Endodermal cell (in vitro differentiated cells): ENCODE measurements at regions not wholly inside any gene's neighbourhood (a gene's known extent, or its start where the extent isn't known, plus 50 kb on each side); places are given as distances from the start of the nearest gene placed in this dataset.

Source experiments
- DNase-seq: peaks from one replicate; pipeline ENCODE4 v3.0.0-alpha.2; 2017
- H3K27ac ChIP-seq: 2 replicates; pipeline ENCODE4 v1.5.1; 2013; ENCODE audit warnings: mild to moderate bottlenecking, low read depth, low read length, moderate library complexity
- H3K27me3 ChIP-seq: 2 replicates; pipeline ENCODE4 v1.6.1; 2013; ENCODE audit warnings: mild to moderate bottlenecking, low read length, moderate library complexity; ENCODE audit not compliant: insufficient read depth, control insufficient read depth, poor library complexity, severe bottlenecking
- H3K36me3 ChIP-seq: 2 replicates; pipeline ENCODE4 v1.7.0; 2013; ENCODE audit warnings: mild to moderate bottlenecking, low read length, moderate library complexity; ENCODE audit not compliant: control insufficient read depth, insufficient read depth
- H3K4me1 ChIP-seq: one replicate; pipeline ENCODE4 v1.7.0; 2013; ENCODE audit warnings: low read length; ENCODE audit not compliant: control insufficient read depth, insufficient read depth
- H3K4me3 ChIP-seq: 2 replicates; pipeline ENCODE4 v1.5.1; 2013; ENCODE audit warnings: mild to moderate bottlenecking, low read length, moderate library complexity
- H3K9ac ChIP-seq: 2 replicates; pipeline ENCODE4 v1.6.1; 2013; ENCODE audit warnings: mild to moderate bottlenecking, low read length, moderate library complexity; ENCODE audit not compliant: poor library complexity, severe bottlenecking; ENCODE audit errors: extremely low read depth
- H3K9me3 ChIP-seq: 2 replicates; pipeline ENCODE4 v1.6.1; 2013; ENCODE audit warnings: mild to moderate bottlenecking, low read length, moderate library complexity; ENCODE audit not compliant: control insufficient read depth
- H3K27ac Mint-ChIP-seq: 2 replicates; pipeline ENCODE4 v1.8.0; 2020; ENCODE audit warnings: mixed read lengths
- H3K27me3 Mint-ChIP-seq: 2 replicates; pipeline ENCODE4 v1.8.0; 2021; ENCODE audit warnings: mild to moderate bottlenecking, mixed read lengths; ENCODE audit not compliant: insufficient read depth
- H3K36me3 Mint-ChIP-seq: 2 replicates; pipeline ENCODE4 v1.8.0; 2020; ENCODE audit warnings: low read depth, mixed read lengths
- H3K4me1 Mint-ChIP-seq: 2 replicates; pipeline ENCODE4 v1.8.0; 2020; ENCODE audit warnings: mixed read lengths
- H3K4me3 Mint-ChIP-seq: 2 replicates; pipeline ENCODE4 v1.8.0; 2020; ENCODE audit warnings: mild to moderate bottlenecking, moderate library complexity, mixed read lengths
- H3K9me3 Mint-ChIP-seq: 2 replicates; pipeline ENCODE4 v1.8.0; 2020; ENCODE audit warnings: mild to moderate bottlenecking, mixed read lengths
- WGBS, 2 experiments: methylation state at CpG; one replicate each; pipeline versions ENCODE4 v1.1.5 to v1.1.7; 2013; ENCODE audit warnings: missing lambda C conversion rate in 2 of 2, mixed read lengths in 1 of 2; ENCODE audit not compliant: insufficient coverage in 1 of 2, insufficient read length in 1 of 2; 5-methylcytosine and 5-hydroxymethylcytosine counted together
- TF ChIP-seq, protein P1 (sequence below): fragments of 200-600 bp; sonication (generic); conservative IDR thresholded peaks from 2 replicates; pipeline ENCODE4 v1.5.0; 2021; ENCODE audit warnings: antibody characterized with exemption, mild to moderate bottlenecking

DNA sequence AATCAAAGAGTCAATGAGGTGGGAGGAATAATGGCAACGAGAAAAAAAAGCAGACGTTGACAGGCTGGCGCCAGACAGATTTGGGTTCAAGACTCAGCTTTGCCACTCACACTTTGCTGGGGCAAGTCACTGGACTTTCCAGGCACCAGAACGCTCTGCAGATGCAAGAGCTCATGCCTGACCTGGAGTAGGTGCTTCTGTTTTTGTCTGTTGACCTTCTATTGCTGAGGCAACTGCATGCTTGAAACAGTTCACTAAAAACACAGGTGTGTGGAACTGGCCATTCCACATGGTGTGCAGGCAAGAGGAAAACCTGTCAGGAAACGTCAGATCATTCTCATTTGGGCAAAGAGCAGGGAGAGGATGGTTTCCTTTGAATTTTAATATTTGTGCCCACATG lies 161.2 kb upstream of the SMIM23 start:
- peaks cover 39% of the 10 kb centered on the region for H3K27me3 Mint-ChIP-seq
- H3K36me3 Mint-ChIP-seq = no peaks in the 10 kb centered on the region
- H3K4me3 ChIP-seq = no peak overlapping the region
- no peaks in the 10 kb centered on the region for H3K9me3 ChIP-seq
- peak; percentile 55 for DNase-seq
- H3K9ac ChIP-seq = no peak overlapping the region
- no peaks in the 10 kb centered on the region for H3K36me3 ChIP-seq
- 66 to 69% methylated on average over 5 of the region's 5 CpGs for WGBS, 2 experiments
- H3K4me1 ChIP-seq = peaks cover 8% of the 10 kb centered on the region
- H3K4me1 Mint-ChIP-seq = peaks cover 26% of the 10 kb centered on the region
- peaks cover 5% of the 10 kb centered on the region for H3K9me3 Mint-ChIP-seq
- TF ChIP-seq, protein P1, sequence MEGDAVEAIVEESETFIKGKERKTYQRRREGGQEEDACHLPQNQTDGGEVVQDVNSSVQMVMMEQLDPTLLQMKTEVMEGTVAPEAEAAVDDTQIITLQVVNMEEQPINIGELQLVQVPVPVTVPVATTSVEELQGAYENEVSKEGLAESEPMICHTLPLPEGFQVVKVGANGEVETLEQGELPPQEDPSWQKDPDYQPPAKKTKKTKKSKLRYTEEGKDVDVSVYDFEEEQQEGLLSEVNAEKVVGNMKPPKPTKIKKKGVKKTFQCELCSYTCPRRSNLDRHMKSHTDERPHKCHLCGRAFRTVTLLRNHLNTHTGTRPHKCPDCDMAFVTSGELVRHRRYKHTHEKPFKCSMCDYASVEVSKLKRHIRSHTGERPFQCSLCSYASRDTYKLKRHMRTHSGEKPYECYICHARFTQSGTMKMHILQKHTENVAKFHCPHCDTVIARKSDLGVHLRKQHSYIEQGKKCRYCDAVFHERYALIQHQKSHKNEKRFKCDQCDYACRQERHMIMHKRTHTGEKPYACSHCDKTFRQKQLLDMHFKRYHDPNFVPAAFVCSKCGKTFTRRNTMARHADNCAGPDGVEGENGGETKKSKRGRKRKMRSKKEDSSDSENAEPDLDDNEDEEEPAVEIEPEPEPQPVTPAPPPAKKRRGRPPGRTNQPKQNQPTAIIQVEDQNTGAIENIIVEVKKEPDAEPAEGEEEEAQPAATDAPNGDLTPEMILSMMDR = no peak
- no peak overlapping the region for H3K27ac ChIP-seq
- peak overlapping the region; percentile 12 for H3K4me3 Mint-ChIP-seq
- H3K27me3 ChIP-seq = no peaks in the 10 kb centered on the region
- peak overlapping the region; percentile 89 for H3K27ac Mint-ChIP-seq

DNA sequence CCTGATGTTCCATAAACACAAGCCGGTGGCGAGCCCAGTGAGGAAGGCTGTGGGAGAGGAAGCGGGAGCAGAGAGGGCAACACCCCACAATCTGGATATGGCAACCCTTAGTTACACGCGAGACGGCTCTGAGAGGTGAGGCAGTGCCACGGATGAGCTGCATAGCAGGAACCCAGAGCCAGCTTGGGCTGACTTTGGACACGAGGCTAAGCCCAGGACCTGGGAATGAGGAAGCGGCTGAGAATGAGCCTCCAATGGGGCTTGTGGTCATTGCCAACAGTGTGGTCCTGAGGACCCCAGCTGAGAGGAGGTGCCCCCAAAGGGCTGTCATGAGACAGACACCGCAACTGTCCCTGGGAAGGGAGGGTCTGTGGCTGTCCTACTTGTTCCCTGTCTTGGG lies 160.0 kb upstream of the SMIM23 start:
- peaks cover 5% of the 10 kb centered on the region for H3K9me3 Mint-ChIP-seq

DNA sequence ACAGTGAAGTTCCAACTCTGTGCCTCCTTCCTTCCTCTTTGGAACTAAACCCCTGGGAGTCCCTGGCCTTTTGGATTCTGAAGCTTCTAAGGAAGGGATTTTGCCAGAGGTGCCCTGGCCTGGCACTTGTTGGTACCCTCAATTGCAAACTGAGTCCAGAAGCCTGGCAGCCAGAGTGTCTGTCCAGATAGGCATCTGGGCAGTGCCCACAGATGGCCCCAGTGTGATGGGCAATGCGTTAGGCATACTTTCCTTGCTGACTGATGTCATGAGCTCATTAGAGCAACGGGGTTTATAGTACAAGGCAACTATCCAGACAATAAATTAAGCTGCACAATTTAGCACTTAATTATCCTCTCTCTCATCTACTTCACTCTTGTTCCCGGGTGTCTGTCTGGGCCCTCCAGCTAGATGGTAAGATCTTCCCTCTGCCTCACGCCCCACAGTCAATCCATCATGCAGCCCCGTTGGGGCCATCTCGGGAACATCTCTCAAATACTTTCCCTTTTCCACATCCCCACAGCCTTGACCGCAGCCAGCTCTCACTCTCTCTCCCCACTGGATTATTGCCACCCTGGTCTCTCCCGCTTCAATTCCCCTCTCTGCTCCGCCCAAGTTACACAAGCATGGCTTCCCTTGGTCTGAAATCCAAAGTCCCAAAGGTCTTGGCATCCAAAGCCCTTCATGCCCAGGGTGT lies 157.5 kb upstream of the SMIM23 start:
- 90 to 91% methylated on average over 9 of the region's 9 CpGs for WGBS, 2 experiments
- Mint-ChIP-seq H3K9me3 (peaks cover 5% of the 10 kb centered on the region), H3K36me3 (no peaks in the 10 kb centered on the region), H3K27ac (no peak overlapping the region), H3K27me3 (peaks cover 53% of the 10 kb centered on the region), H3K4me3 (no peak overlapping the region), H3K4me1 (peaks cover 20% of the 10 kb centered on the region)
- no peak overlapping the region for H3K4me3 ChIP-seq
- TF ChIP-seq, protein P1 = no peak
- H3K9ac ChIP-seq = no peak overlapping the region
- no peak overlapping the region for H3K27ac ChIP-seq
- H3K36me3 ChIP-seq = no peaks in the 10 kb centered on the region
- DNase-seq = peak; percentile 19
- H3K4me1 ChIP-seq = peaks cover 8% of the 10 kb centered on the region
- peaks cover 10% of the 10 kb centered on the region for H3K27me3 ChIP-seq
- no peaks in the 10 kb centered on the region for H3K9me3 ChIP-seq

More for the DNA sequence above, 160.0 kb upstream of the SMIM23 start:
- TF ChIP-seq, protein P1 = no peak
- Histone ChIP-seq H3K4me1 (peaks cover 8% of the 10 kb centered on the region), H3K36me3 (no peaks in the 10 kb centered on the region), H3K27me3 (peaks cover 3% of the 10 kb centered on the region), H3K9ac (no peak overlapping the region), H3K27ac (no peak overlapping the region), H3K9me3 (no peaks in the 10 kb centered on the region), H3K4me3 (no peak overlapping the region)
- no peaks in the 10 kb centered on the region for H3K36me3 Mint-ChIP-seq
- peaks cover 48% of the 10 kb centered on the region for H3K27me3 Mint-ChIP-seq
- DNase-seq = peak; percentile 42
- 93 to 98% methylated on average over 9 to 10 of the region's 10 CpGs for WGBS, 2 experiments
- H3K4me3 Mint-ChIP-seq = no peak overlapping the region
- peaks cover 28% of the 10 kb centered on the region for H3K4me1 Mint-ChIP-seq
- no peak overlapping the region for H3K27ac Mint-ChIP-seq
